ENCODE measurements at regions not wholly inside any gene's neighbourhood (a gene's known extent, or its start where the extent isn't known, plus 50 kb on each side); places are given as distances from the start of the nearest gene placed in this dataset.

GRCh38 chr16:55136356-55137150, 187.4 kb upstream of the IRX6 start:
- Histone ChIP-seq H3K4me2 (ENCODE audit: insufficient read depth, low read length) (no peak overlapping the region), H3K79me2 (ENCODE audit: control insufficient read depth, insufficient read depth, low read length) (no peaks in the 10 kb centered on the region), H3K4me1 (replicated peaks in 1 of 2; ENCODE audit: control insufficient read depth in 2 of 2, insufficient read depth in 2 of 2, low read length in 2 of 2) (no peaks in the 10 kb centered on the region), H3K27me3 (ENCODE audit: control insufficient read depth in 2 of 2, insufficient read depth in 2 of 2, low read length in 2 of 2) (no peaks in the 10 kb centered on the region; a peak in 1 of 5 replicates), H3K9me1 (ENCODE audit: control insufficient read depth, insufficient read depth, low read length) (peaks cover 3% of the 10 kb centered on the region), H3K36me3 (ENCODE audit: control insufficient read depth, insufficient read depth, low read length) (no peaks in the 10 kb centered on the region), H3K27ac (ENCODE audit: extremely low read depth, low read depth, low read length) (no peak overlapping the region), H2AFZ (ENCODE audit: low read depth, low read length) (no peak overlapping the region), H3K9ac (ENCODE audit: insufficient read depth in 1 of 2, low read depth in 2 of 2, low read length in 2 of 2) (no peak overlapping the region), H4K20me1 (replicated peaks; ENCODE audit: control insufficient read depth, insufficient read depth, low read length) (no peaks in the 10 kb centered on the region), H3K9me3 (replicated peaks; ENCODE audit: control insufficient read depth, insufficient read depth, low read depth, low read length) (no peaks in the 10 kb centered on the region), H3K4me3 (no peak overlapping the region)
- no TSS peak for BruUV-seq (replicated peaks)
- CTCF ChIA-PET (ENCODE audit: low intra/inter-chr PET ratio): no interaction called here
- intact Hi-C loops (cut with micrococcal nuclease) (no loop called here), in situ Hi-C loops (cut with MboI) (no loop called here)
- WGBS (ENCODE audit: insufficient coverage, low coverage, missing lambda C conversion rate): 0% methylated on average over 1 of the region's 1 CpG
- no peak for ATAC-seq
- TF ChIP-seq OTX1 (CRISPR knock-in tag; IDR thresholded peaks at IDR 0.05) (no peak), ZNF347 (CRISPR knock-in tag; IDR thresholded peaks at IDR 0.05; ENCODE audit: low read depth) (no peak), PRMT5 (CRISPR knock-in tag; IDR thresholded peaks at IDR 0.05) (no peak), CHD2 (IDR thresholded peaks at IDR 0.05; ENCODE audit: low read depth, low read length) (no peak), ZFPM2 (CRISPR knock-in tag; IDR thresholded peaks at IDR 0.05) (no peak), BHLHE40 (IDR thresholded peaks at IDR 0.05; ENCODE audit: low read length) (no peak), MBD1 (CRISPR knock-in tag; IDR thresholded peaks at IDR 0.05) (no peak), SREBF1 (IDR thresholded peaks at IDR 0.05; ENCODE audit: borderline replicate concordance, low read depth, low read length) (no peak), SRF (CRISPR knock-in tag; IDR thresholded peaks at IDR 0.05) (no peak), PHF21A (IDR thresholded peaks at IDR 0.05; ENCODE audit: borderline replicate concordance, low read depth) (no peak), MITF (IDR thresholded peaks at IDR 0.05) (no peak), SAP30 (IDR thresholded peaks at IDR 0.05; ENCODE audit: borderline replicate concordance, insufficient read depth, low read depth, low read length, poor library complexity, severe bottlenecking) (no peak), LARP7 (IDR thresholded peaks at IDR 0.05) (no peak), ZZZ3 (IDR thresholded peaks at IDR 0.05) (no peak), ZNF764 (CRISPR knock-in tag; IDR thresholded peaks at IDR 0.05; ENCODE audit: low read depth) (no peak)
- no peak for DNase-seq (ENCODE audit: extremely low read depth in 1 of 4, low spot score in 3 of 4)
- FAIRE-seq: no peak
- POLR2A ChIA-PET: interaction anchor here (1.0 kb wide), 1 partner anchor 8 kb away, joined by 3 read pairs; no protein-coding TSS in a partner anchor

Data from K562 (cell line).